HEK293 (cell line): ENCODE measurements at regions not wholly inside any gene's neighbourhood (a gene's known extent, or its start where the extent isn't known, plus 50 kb on each side); places are given as distances from the start of the nearest gene placed in this dataset.

Source experiments
- CTCF ChIA-PET: fragments of 350-600 bp; formaldehyde crosslinking; extraction: SDS; loops from one replicate; lab custom pipeline; 2021; ENCODE audit warnings: antibody characterized with exemption; lab: Yijun Ruan, JAX
- POLR2A ChIA-PET: fragments of 300-600 bp; formaldehyde crosslinking; extraction: SDS; loops from one replicate; lab custom pipeline; 2020; ENCODE audit warnings: antibody characterized with exemption, inconsistent platforms; lab: Yijun Ruan, JAX
- H3K27ac ChIP-seq: fragments of 200-500 bp; sonication (Bioruptor generic); 2 replicates; pipeline ENCODE4 v1.5.1; 2014; ENCODE audit warnings: low read depth, low read length, control low read depth, inconsistent platforms; ENCODE audit errors: extremely low read depth
- H3K36me3 ChIP-seq, 2 experiments: fragments of 200-500 bp in 1 of 2; sonication (Bioruptor generic) in 1 of 2; 1 replicate in 1 of 2; 2 replicates in 1 of 2; pipeline ENCODE4 v1.5.1; 2014 to 2017; ENCODE audit warnings: inconsistent platforms in 2 of 2, low read length in 2 of 2; ENCODE audit not compliant: control insufficient read depth in 2 of 2, insufficient read depth in 1 of 2
- H3K4me1 ChIP-seq: fragments of 200-500 bp; sonication (Bioruptor generic); 2 replicates; pipeline ENCODE4 v1.5.1; 2014; ENCODE audit warnings: mild to moderate bottlenecking, low read length, inconsistent platforms; ENCODE audit not compliant: control insufficient read depth, insufficient read depth
- H3K4me3 ChIP-seq: 2 replicates; pipeline ENCODE4 v1.5.1; 2011; ENCODE audit warnings: low read depth, mild to moderate bottlenecking, control low read depth, low read length, moderate library complexity
- H3K9me3 ChIP-seq: fragments of 200-500 bp; sonication (Bioruptor generic); 2 replicates; pipeline ENCODE4 v1.5.1; 2014; ENCODE audit warnings: low read depth, low read length, inconsistent platforms; ENCODE audit not compliant: control insufficient read depth, insufficient read depth
- BCL11B ChIP-seq: fragments of 450-650 bp; formaldehyde crosslinking; IDR thresholded peaks from 2 replicates; pipeline ENCODE4 v1.5.1; 2016; ENCODE audit warnings: low read depth, missing biosample characterization, missing genetic modification characterization
- ELK4 ChIP-seq: IDR thresholded peaks from 2 replicates; pipeline ENCODE4 v1.6.1; 2011; ENCODE audit warnings: mild to moderate bottlenecking, low read depth, low read length, borderline replicate concordance
- KLF7 ChIP-seq: fragments of 450-650 bp; formaldehyde crosslinking; IDR thresholded peaks from 2 replicates; pipeline ENCODE4 v1.5.1; 2016; ENCODE audit warnings: missing biosample characterization, missing genetic modification characterization, borderline replicate concordance
- PBX3 ChIP-seq: sonication (generic); formaldehyde crosslinking; IDR thresholded peaks from 2 replicates; pipeline ENCODE4 v1.8.1; 2022; ENCODE audit warnings: mild to moderate bottlenecking, moderate library complexity, missing genetic modification reagents
- TCF7L2 ChIP-seq: IDR thresholded peaks from 2 replicates; pipeline ENCODE4 v1.6.1; 2011; ENCODE audit warnings: low read depth, mild to moderate bottlenecking, inconsistent platforms, low read length, moderate library complexity, borderline replicate concordance
- TRIM28 ChIP-seq: IDR thresholded peaks from 2 replicates; pipeline ENCODE4 v1.6.1; 2011; ENCODE audit warnings: low read length, control low read depth, borderline replicate concordance
- TSHZ1 ChIP-seq: fragments of 450-650 bp; formaldehyde crosslinking; IDR thresholded peaks from 2 replicates; pipeline ENCODE4 v1.5.1; 2016; ENCODE audit warnings: missing biosample characterization, missing genetic modification characterization, borderline replicate concordance
- ZBTB21 ChIP-seq: fragments of 450-650 bp; formaldehyde crosslinking; IDR thresholded peaks from 2 replicates; pipeline ENCODE4 v1.5.1; 2017; ENCODE audit warnings: missing biosample characterization, missing genetic modification characterization
- ZNF112 ChIP-seq: fragments of 450-650 bp; formaldehyde crosslinking; IDR thresholded peaks from 2 replicates; pipeline ENCODE4 v1.5.0; 2017; ENCODE audit warnings: missing biosample characterization, missing genetic modification characterization
- ZNF155 ChIP-seq: fragments of 450-650 bp; formaldehyde crosslinking; IDR thresholded peaks from 2 replicates; pipeline ENCODE4 v1.5.1; 2016; ENCODE audit warnings: missing biosample characterization, missing genetic modification characterization
- ZNF175 ChIP-seq: fragments of 450-650 bp; formaldehyde crosslinking; IDR thresholded peaks from 2 replicates; pipeline ENCODE4 v1.5.1; 2016; ENCODE audit warnings: missing biosample characterization, missing genetic modification characterization
- ZNF184 ChIP-seq: fragments of 450-650 bp; IDR thresholded peaks from 2 replicates; pipeline ENCODE4 v1.5.1; 2018; ENCODE audit warnings: missing biosample characterization, mild to moderate bottlenecking, missing genetic modification characterization
- ZNF202 ChIP-seq: fragments of 450-650 bp; formaldehyde crosslinking; IDR thresholded peaks from 2 replicates; pipeline ENCODE4 v1.5.1; 2016; ENCODE audit warnings: missing biosample characterization, missing genetic modification characterization, borderline replicate concordance
- ZNF211 ChIP-seq: fragments of 450-650 bp; formaldehyde crosslinking; IDR thresholded peaks from 2 replicates; pipeline ENCODE4 v1.5.1; 2016; ENCODE audit warnings: low read depth, missing biosample characterization, missing genetic modification characterization
- ZNF24 ChIP-seq: fragments of 450-650 bp; formaldehyde crosslinking; IDR thresholded peaks from 2 replicates; pipeline ENCODE4 v1.5.1; 2016; ENCODE audit warnings: missing biosample characterization, missing genetic modification characterization
- ZNF335 ChIP-seq: fragments of 450-650 bp; formaldehyde crosslinking; conservative IDR thresholded peaks from 2 replicates; pipeline ENCODE4 v1.5.1; 2016; ENCODE audit warnings: missing biosample characterization, missing genetic modification characterization
- ZNF354C ChIP-seq: fragments of 450-650 bp; formaldehyde crosslinking; IDR thresholded peaks from 2 replicates; pipeline ENCODE4 v1.5.1; 2016; ENCODE audit warnings: missing biosample characterization, missing genetic modification characterization, low read depth, borderline replicate concordance
- ZNF394 ChIP-seq: fragments of 450-650 bp; formaldehyde crosslinking; IDR thresholded peaks from 2 replicates; pipeline ENCODE4 v1.5.1; 2016; ENCODE audit warnings: missing biosample characterization, missing genetic modification characterization, mild to moderate bottlenecking, moderate library complexity, borderline replicate concordance
- ZNF449 ChIP-seq: fragments of 450-650 bp; formaldehyde crosslinking; IDR thresholded peaks from 2 replicates; pipeline ENCODE4 v1.5.1; 2017; ENCODE audit warnings: missing biosample characterization, mild to moderate bottlenecking, missing genetic modification characterization, moderate library complexity
- ZNF544 ChIP-seq: fragments of 450-650 bp; formaldehyde crosslinking; IDR thresholded peaks from 2 replicates; pipeline ENCODE4 v1.5.0; 2017; ENCODE audit warnings: missing biosample characterization, missing genetic modification characterization
- ZNF555 ChIP-seq: fragments of 450-650 bp; formaldehyde crosslinking; conservative IDR thresholded peaks from 2 replicates; pipeline ENCODE4 v1.5.1; 2017; ENCODE audit warnings: missing biosample characterization, mild to moderate bottlenecking, missing genetic modification characterization, inconsistent platforms
- ZNF558 ChIP-seq: fragments of 450-650 bp; formaldehyde crosslinking; IDR thresholded peaks from 2 replicates; pipeline ENCODE4 v1.5.1; 2016; ENCODE audit warnings: missing biosample characterization, missing genetic modification characterization
- ZNF621 ChIP-seq: fragments of 450-650 bp; formaldehyde crosslinking; IDR thresholded peaks from 2 replicates; pipeline ENCODE4 v1.5.1; 2017; ENCODE audit warnings: missing biosample characterization, missing genetic modification characterization
- ZNF658 ChIP-seq: fragments of 450-650 bp; formaldehyde crosslinking; IDR thresholded peaks from 2 replicates; pipeline ENCODE4; 2016; ENCODE audit warnings: missing biosample characterization, missing genetic modification characterization
- ZNF660 ChIP-seq: fragments of 450-650 bp; IDR thresholded peaks from 2 replicates; pipeline ENCODE4 v1.5.1; 2018; ENCODE audit warnings: missing biosample characterization, mild to moderate bottlenecking, missing genetic modification characterization
- ZXDB ChIP-seq: fragments of 450-650 bp; formaldehyde crosslinking; IDR thresholded peaks from 2 replicates; pipeline ENCODE4 v1.5.1; 2016; ENCODE audit warnings: missing biosample characterization, missing genetic modification characterization

GRCh38 chr4:123856689-123857545 is 460.3 kb downstream of the SPRY1 start:
- POLR2A ChIA-PET = no interaction called here
- Histone ChIP-seq H3K4me1 (no peaks in the 10 kb centered on the region; the same call in 1 of the 2 replicates), H3K4me3 (no peak overlapping the region), H3K36me3 (no peaks in the 10 kb centered on the region), H3K9me3 (no peaks in the 10 kb centered on the region), H3K27ac (no peak overlapping the region)
- no peak for TF ChIP-seq ZBTB21 (tag by site-specific recombination)
- 0 out of 2 replicates have a peak, but pooled peaks have one; percentile 32 for TF ChIP-seq TRIM28
- no peak for TF ChIP-seq ZNF184
- no peak for TF ChIP-seq PBX3 (CRISPR knock-in tag)
- TF ChIP-seq ZNF112 (tag by site-specific recombination) = no peak
- TF ChIP-seq ZNF335 (tag by site-specific recombination) = peak; percentile 68
- no peak for TF ChIP-seq ZNF621 (tag by site-specific recombination)
- TF ChIP-seq ZNF155 = no peak
- no peak for TF ChIP-seq ELK4
- peak; percentile 70; the same call in 1 of the 2 replicates for TF ChIP-seq TCF7L2
- no peak for TF ChIP-seq ZNF175 (tag by site-specific recombination)
- CTCF ChIA-PET = no interaction called here

GRCh38 chr4:123858465-123858864 is 461.9 kb downstream of the SPRY1 start:
- ChIA-PET POLR2A (no interaction called here), CTCF (no interaction called here)
- no peak overlapping the region for H3K27ac ChIP-seq
- no peaks in the 10 kb centered on the region for H3K9me3 ChIP-seq
- no peaks in the 10 kb centered on the region for H3K36me3 ChIP-seq
- no peak overlapping the region for H3K4me3 ChIP-seq
- H3K4me1 ChIP-seq = no peaks in the 10 kb centered on the region; the same call in 1 of the 2 replicates
- TF ChIP-seq ZXDB (tag by site-specific recombination) = no peak
- no peak for TF ChIP-seq ZNF394 (tag by site-specific recombination)
- TF ChIP-seq ZNF660 (tag by site-specific recombination) = no peak
- TF ChIP-seq BCL11B (tag by site-specific recombination) = no peak
- no peak for TF ChIP-seq ZNF558 (tag by site-specific recombination)
- no peak for TF ChIP-seq ZNF354C
- no peak for TF ChIP-seq ZNF555
- no peak for TF ChIP-seq KLF7 (tag by site-specific recombination)

- Histone ChIP-seq H3K4me1 (no peaks in the 10 kb centered on the region), H3K4me3 (no peak overlapping the region), H3K9me3 (no peaks in the 10 kb centered on the region), H3K36me3 (no peaks in the 10 kb centered on the region), H3K27ac (no peak overlapping the region)
- ChIA-PET POLR2A (no interaction called here), CTCF (no interaction called here)
- TF ChIP-seq ZNF658 (tag by site-specific recombination) = no peak
- TF ChIP-seq TSHZ1 (tag by site-specific recombination) = no peak
- no peak for TF ChIP-seq KLF7 (tag by site-specific recombination)
- TF ChIP-seq ZNF24 (tag by site-specific recombination) = no peak
- no peak for TF ChIP-seq ZNF202 (tag by site-specific recombination)
- TF ChIP-seq ZNF184 = no peak
- TF ChIP-seq ZNF211 (tag by site-specific recombination) = no peak
- no peak for TF ChIP-seq ZNF544 (tag by site-specific recombination)
- TF ChIP-seq ZNF449 (tag by site-specific recombination) = no peak
Measured at GRCh38 chr4:123862812-123863211, 466.2 kb downstream of the SPRY1 start.
